ENCODE measurements at regions not wholly inside any gene's neighbourhood (a gene's known extent, or its start where the extent isn't known, plus 50 kb on each side); places are given as distances from the start of the nearest gene placed in this dataset.

DNA sequence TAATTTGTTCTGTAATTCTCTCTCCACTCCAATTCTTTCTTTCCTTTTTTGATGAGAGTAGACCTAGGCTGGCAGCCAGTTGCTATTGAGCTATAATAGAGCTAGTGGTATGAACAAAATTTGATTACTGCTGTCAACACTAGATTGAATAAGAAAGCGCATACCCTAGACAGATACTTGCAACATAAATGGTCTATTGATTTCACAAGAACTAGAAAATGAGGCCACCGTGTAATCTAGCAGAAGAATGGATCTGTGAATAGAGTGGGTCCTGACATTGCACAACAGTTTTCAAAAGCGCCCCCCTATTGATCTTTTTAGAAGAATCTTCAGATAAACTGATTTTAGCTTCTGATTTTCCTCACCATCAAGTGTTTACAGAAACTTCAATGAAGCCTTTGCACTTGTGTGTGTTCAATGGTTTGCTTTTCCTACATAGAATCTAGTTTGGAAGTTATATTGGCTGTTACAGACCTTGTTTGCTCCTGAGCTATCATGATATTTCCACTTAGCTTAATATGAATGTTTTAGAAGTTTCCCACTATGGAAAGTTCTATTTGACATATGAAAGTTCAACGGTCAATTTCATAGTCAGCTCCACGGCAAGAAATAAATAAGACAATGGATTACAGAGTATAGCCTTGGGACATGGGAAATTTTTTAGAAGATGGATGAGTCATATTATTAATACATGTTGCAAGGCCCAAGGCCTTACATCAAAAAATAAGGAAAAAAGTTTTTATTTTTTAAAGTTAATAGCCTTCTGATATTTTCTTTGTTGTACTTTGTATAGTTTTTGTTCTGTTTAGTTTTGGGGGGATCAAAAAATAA lies 55.6 kb downstream of the UTRN start:
- TF ChIP-seq CTCF (IDR thresholded peaks at IDR 0.05), result no peak
- no peak for TF ChIP-seq POLR2A (IDR thresholded peaks at IDR 0.05)
